ENCODE measurements at regions not wholly inside any gene's neighbourhood (a gene's known extent, or its start where the extent isn't known, plus 50 kb on each side); places are given as distances from the start of the nearest gene placed in this dataset.

GRCh38 chr15:26455828-26456227 lies 317.0 kb downstream of the GABRB3 start:
- TF ChIP-seq, protein P1, sequence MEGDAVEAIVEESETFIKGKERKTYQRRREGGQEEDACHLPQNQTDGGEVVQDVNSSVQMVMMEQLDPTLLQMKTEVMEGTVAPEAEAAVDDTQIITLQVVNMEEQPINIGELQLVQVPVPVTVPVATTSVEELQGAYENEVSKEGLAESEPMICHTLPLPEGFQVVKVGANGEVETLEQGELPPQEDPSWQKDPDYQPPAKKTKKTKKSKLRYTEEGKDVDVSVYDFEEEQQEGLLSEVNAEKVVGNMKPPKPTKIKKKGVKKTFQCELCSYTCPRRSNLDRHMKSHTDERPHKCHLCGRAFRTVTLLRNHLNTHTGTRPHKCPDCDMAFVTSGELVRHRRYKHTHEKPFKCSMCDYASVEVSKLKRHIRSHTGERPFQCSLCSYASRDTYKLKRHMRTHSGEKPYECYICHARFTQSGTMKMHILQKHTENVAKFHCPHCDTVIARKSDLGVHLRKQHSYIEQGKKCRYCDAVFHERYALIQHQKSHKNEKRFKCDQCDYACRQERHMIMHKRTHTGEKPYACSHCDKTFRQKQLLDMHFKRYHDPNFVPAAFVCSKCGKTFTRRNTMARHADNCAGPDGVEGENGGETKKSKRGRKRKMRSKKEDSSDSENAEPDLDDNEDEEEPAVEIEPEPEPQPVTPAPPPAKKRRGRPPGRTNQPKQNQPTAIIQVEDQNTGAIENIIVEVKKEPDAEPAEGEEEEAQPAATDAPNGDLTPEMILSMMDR (IDR thresholded peaks at IDR 0.05; ENCODE audit: low read depth, low read length): no peak
- Histone ChIP-seq H3K4me1 (ENCODE audit: low read depth) (no peaks in the 10 kb centered on the region), H3K4me3 (no peak overlapping the region), H3K9me3 (ENCODE audit: low read depth) (no peaks in the 10 kb centered on the region), H3K27me3 (no peaks in the 10 kb centered on the region), H3K36me3 (no peaks in the 10 kb centered on the region), H3K27ac (no peak overlapping the region)
- DNase-seq (ENCODE audit: low read depth in 1 of 2, low spot score in 1 of 2): no peak

- peak in 1 of 2 donors; percentile 56 for DNase-seq (ENCODE audit: low read depth in 1 of 2, low spot score in 1 of 2)
- TF ChIP-seq, protein P1 (IDR thresholded peaks at IDR 0.05; ENCODE audit: low read depth, low read length): no peak
Measured at GRCh38 chr15:26453914-26454313, 319.0 kb downstream of the GABRB3 start.

GRCh38 chr15:26451995-26452394 lies 320.9 kb downstream of the GABRB3 start:
- Histone ChIP-seq H3K9me3 (ENCODE audit: low read depth) (no peaks in the 10 kb centered on the region), H3K27me3 (no peaks in the 10 kb centered on the region), H3K27ac (no peak overlapping the region), H3K4me3 (no peak overlapping the region), H3K4me1 (ENCODE audit: low read depth) (no peaks in the 10 kb centered on the region), H3K36me3 (no peaks in the 10 kb centered on the region)
- TF ChIP-seq, protein P1 (IDR thresholded peaks at IDR 0.05; ENCODE audit: low read depth, low read length): no peak
- no peak for DNase-seq (ENCODE audit: low read depth in 1 of 2, low spot score in 1 of 2)

More at GRCh38 chr15:26453914-26454313, 319.0 kb downstream of the GABRB3 start:
- Histone ChIP-seq H3K4me1 (ENCODE audit: low read depth) (no peaks in the 10 kb centered on the region), H3K4me3 (no peak overlapping the region), H3K36me3 (no peaks in the 10 kb centered on the region), H3K9me3 (ENCODE audit: low read depth) (no peaks in the 10 kb centered on the region), H3K27me3 (no peaks in the 10 kb centered on the region), H3K27ac (no peak overlapping the region)

- Histone ChIP-seq H3K27ac (no peak overlapping the region), H3K4me1 (ENCODE audit: low read depth) (no peaks in the 10 kb centered on the region), H3K4me3 (no peak overlapping the region), H3K36me3 (no peaks in the 10 kb centered on the region), H3K9me3 (ENCODE audit: low read depth) (no peaks in the 10 kb centered on the region), H3K27me3 (no peaks in the 10 kb centered on the region)
- no peak for DNase-seq (ENCODE audit: low read depth in 1 of 2, low spot score in 1 of 2)
- TF ChIP-seq, protein P1 (IDR thresholded peaks at IDR 0.05; ENCODE audit: low read depth, low read length): no peak
Measured at GRCh38 chr15:26449291-26449690, 323.6 kb downstream of the GABRB3 start.

DNA sequence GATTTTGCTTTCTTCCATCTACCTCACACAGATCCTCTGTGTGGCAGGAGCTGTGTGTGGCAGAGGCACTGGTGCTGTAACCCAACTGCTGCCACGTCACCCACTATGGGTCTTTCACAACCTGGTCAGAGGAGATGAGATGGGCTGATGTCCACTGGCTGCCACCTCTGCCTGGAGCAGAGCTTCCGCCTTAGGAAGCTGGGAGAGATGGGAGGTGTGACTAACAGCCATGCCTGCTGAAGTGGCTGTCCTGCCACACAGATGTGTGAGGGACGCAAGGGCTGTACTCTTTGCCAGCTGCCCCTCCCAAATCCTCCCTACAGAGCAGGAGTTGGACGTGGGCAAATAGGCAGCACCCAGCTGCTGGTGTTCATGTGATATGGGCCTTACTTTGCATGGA lies 329.5 kb downstream of the GABRB3 start:
- Histone ChIP-seq H3K9me3 (ENCODE audit: low read depth) (no peaks in the 10 kb centered on the region), H3K4me1 (ENCODE audit: low read depth) (no peaks in the 10 kb centered on the region), H3K27me3 (no peaks in the 10 kb centered on the region), H3K36me3 (no peaks in the 10 kb centered on the region), H3K27ac (no peak overlapping the region), H3K4me3 (no peak overlapping the region)
- TF ChIP-seq, protein P1 (IDR thresholded peaks at IDR 0.05; ENCODE audit: low read depth, low read length): no peak
- no peak for DNase-seq (ENCODE audit: low read depth in 1 of 2, low spot score in 1 of 2)

DNA sequence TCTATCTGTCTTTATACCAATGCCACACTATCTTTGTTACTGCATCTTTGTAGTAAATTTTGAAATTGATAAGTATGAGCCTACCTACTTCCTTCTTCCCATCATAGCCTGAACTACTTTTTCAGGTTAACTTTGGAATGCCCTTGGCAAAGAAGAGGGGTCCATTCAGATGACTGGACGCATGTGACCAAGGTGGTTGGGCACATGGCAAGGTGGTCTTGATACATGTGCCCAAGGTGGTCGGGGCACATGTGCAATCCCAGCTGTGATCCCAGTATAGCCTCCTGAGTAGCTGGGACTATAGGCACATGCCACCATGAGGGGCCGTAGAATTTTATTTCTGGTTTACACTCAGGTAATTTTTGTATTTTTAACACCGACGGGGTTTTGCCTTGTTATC lies 330.2 kb downstream of the GABRB3 start:
- Histone ChIP-seq H3K4me3 (no peak overlapping the region), H3K27me3 (no peaks in the 10 kb centered on the region), H3K4me1 (ENCODE audit: low read depth) (no peaks in the 10 kb centered on the region), H3K27ac (no peak overlapping the region), H3K9me3 (ENCODE audit: low read depth) (no peaks in the 10 kb centered on the region), H3K36me3 (no peaks in the 10 kb centered on the region)
- TF ChIP-seq, protein P1 (IDR thresholded peaks at IDR 0.05; ENCODE audit: low read depth, low read length): no peak
- no peak for DNase-seq (ENCODE audit: low read depth in 1 of 2, low spot score in 1 of 2)
